Endothelial cell of umbilical vein (primary cell): ENCODE measurements at regions not wholly inside any gene's neighbourhood (a gene's known extent, or its start where the extent isn't known, plus 50 kb on each side); places are given as distances from the start of the nearest gene placed in this dataset.

Source experiments
- BruUV-seq: library from RNA; stranded (reverse); fragments of 400-500 nt; replicated peaks from 2 replicates; lab custom pipeline; 2021; lab: Mats Ljungman, UMichigan
- CTCF ChIA-PET: fragments of 300-600, 350-600 bp; sonication (Branson Sonifier 250); formaldehyde crosslinking; loops from one replicate; lab custom pipeline; 2021; ENCODE audit warnings: antibody characterized with exemption, inconsistent platforms; lab: Charles Lee
- POLR2A ChIA-PET: fragments of 300-600, 350-600 bp; sonication (Branson Sonifier 250); formaldehyde crosslinking; loops from one replicate; lab custom pipeline; 2021; ENCODE audit warnings: antibody characterized with exemption, inconsistent platforms; lab: Charles Lee
- DNase-seq: peaks from one replicate; pipeline ENCODE4 v3.0.0-alpha.2; 2011; ENCODE audit warnings: low read depth, low spot score
- FAIRE-seq: peaks from 2 replicates; lab custom pipeline; 2011; peaks lifted over from hg19 to GRCh38; lab: Jason Lieb, UNC
- H2AFZ ChIP-seq: 2 replicates; pipeline ENCODE4 v1.6.0; 2012; ENCODE audit warnings: low read depth, low read length, control low read depth, inconsistent platforms
- H3K27ac ChIP-seq: 2 replicates; pipeline ENCODE4 v1.5.1; 2011; ENCODE audit warnings: low read depth, mild to moderate bottlenecking, control low read depth, low read length, moderate library complexity; ENCODE audit not compliant: insufficient read depth
- H3K27me3 ChIP-seq, 2 experiments: 2 replicates each; pipeline versions ENCODE4 v1.6.0 to v1.6.1; 2011; ENCODE audit warnings: low read length in 2 of 2, mixed read lengths in 1 of 2; ENCODE audit not compliant: control insufficient read depth in 2 of 2, insufficient read depth in 2 of 2
- H3K36me3 ChIP-seq, 2 experiments: 2 replicates in 1 of 2; 3 replicates in 1 of 2; pipeline ENCODE4 v1.5.1; 2011; ENCODE audit warnings: low read length in 2 of 2, mild to moderate bottlenecking in 1 of 2, moderate library complexity in 1 of 2; ENCODE audit not compliant: control insufficient read depth in 2 of 2, insufficient read depth in 2 of 2; ENCODE audit errors: extremely low read depth in 1 of 2
- H3K4me1 ChIP-seq: 3 replicates; pipeline ENCODE4 v1.5.1; 2011; ENCODE audit warnings: mild to moderate bottlenecking, low read length; ENCODE audit not compliant: control insufficient read depth, insufficient read depth; ENCODE audit errors: extremely low read depth
- H3K4me2 ChIP-seq: 2 replicates; pipeline ENCODE4 v1.6.1; 2011; ENCODE audit warnings: low read length, control low read depth, mixed read lengths; ENCODE audit not compliant: insufficient read depth
- H3K4me3 ChIP-seq, 3 experiments: fragments of 200-600 bp in 1 of 3; sonication (generic), shearing (Covaris generic) in 1 of 3; replicated peaks in 1 of 3; 2 replicates each; pipeline ENCODE4 v1.5.1; 2011 to 2016; ENCODE audit warnings: control low read depth in 3 of 3, low read length in 3 of 3, mild to moderate bottlenecking in 2 of 3, inconsistent platforms in 1 of 3, low read depth in 1 of 3, moderate library complexity in 1 of 3; ENCODE audit not compliant: insufficient read depth in 1 of 3
- H3K79me2 ChIP-seq: 2 replicates; pipeline ENCODE4 v1.6.0; 2012; ENCODE audit warnings: low read length, inconsistent platforms; ENCODE audit not compliant: control insufficient read depth, insufficient read depth
- H3K9ac ChIP-seq: replicated peaks from 2 replicates; pipeline ENCODE3; 2011; ENCODE audit warnings: low read length, control low read depth; ENCODE audit not compliant: insufficient read depth; ENCODE audit errors: extremely low read depth
- H3K9me1 ChIP-seq: replicated peaks from 3 replicates; pipeline ENCODE4 v1.6.0; 2011; ENCODE audit warnings: mild to moderate bottlenecking, low read length; ENCODE audit not compliant: control insufficient read depth, insufficient read depth; ENCODE audit errors: extremely low read depth
- H3K9me3 ChIP-seq: replicated peaks from 2 replicates; pipeline ENCODE4 v1.5.1; 2012; ENCODE audit warnings: low read length, inconsistent platforms; ENCODE audit not compliant: control insufficient read depth, insufficient read depth
- H4K20me1 ChIP-seq: replicated peaks from 2 replicates; pipeline ENCODE3; 2011; ENCODE audit warnings: mild to moderate bottlenecking, low read length; ENCODE audit not compliant: control insufficient read depth, insufficient read depth; ENCODE audit errors: extremely low read depth
- CTCF ChIP-seq, 2 donors: IDR thresholded peaks; 1 replicate in 1 of 2; 2 replicates in 1 of 2; pipeline ENCODE4 v1.5.1; 2011; ENCODE audit warnings: low read length in 2 of 2, mild to moderate bottlenecking in 2 of 2, moderate library complexity in 2 of 2, control low read depth in 1 of 2, inconsistent platforms in 1 of 2, low read depth in 1 of 2; ENCODE audit not compliant: insufficient read depth in 1 of 2; ENCODE audit errors: extremely low read depth in 1 of 2
- EZH2 ChIP-seq: IDR thresholded peaks from 2 replicates; pipeline ENCODE4 v1.6.1; 2012; ENCODE audit warnings: borderline replicate concordance, low read depth, mild to moderate bottlenecking, moderate library complexity, low read length, inconsistent platforms; ENCODE audit not compliant: severe bottlenecking
- FOS ChIP-seq: IDR thresholded peaks from 2 replicates; pipeline ENCODE4 v1.6.1; 2011; ENCODE audit warnings: mild to moderate bottlenecking, low read length, moderate library complexity, borderline replicate concordance; ENCODE audit not compliant: insufficient read depth
- GATA2 ChIP-seq: IDR thresholded peaks from 2 replicates; pipeline ENCODE4 v1.7.0; 2011; ENCODE audit warnings: low read depth, mild to moderate bottlenecking, moderate library complexity, mixed read lengths, low read length; ENCODE audit not compliant: insufficient read length, insufficient read depth
- JUN ChIP-seq: IDR thresholded peaks from 2 replicates; pipeline ENCODE4 v1.6.1; 2011; ENCODE audit warnings: borderline replicate concordance, low read depth; ENCODE audit not compliant: insufficient read length, insufficient read depth
- MYC ChIP-seq: IDR thresholded peaks from one replicate; pipeline ENCODE4 v1.6.1; 2011; ENCODE audit warnings: mild to moderate bottlenecking, low read depth, low read length
- POLR2A ChIP-seq: IDR thresholded peaks from 2 replicates; pipeline ENCODE4 v1.6.1; 2012; ENCODE audit warnings: low read depth, mild to moderate bottlenecking, control low read depth, low read length
- POLR2AphosphoS5 ChIP-seq: IDR thresholded peaks from 2 replicates; pipeline ENCODE4 v1.6.1; 2012; ENCODE audit warnings: low read depth, mild to moderate bottlenecking, control low read depth, low read length, moderate library complexity; ENCODE audit not compliant: insufficient read depth
- dilution Hi-C: fragments of 300-500 bp; cut with MboI; formaldehyde crosslinking; loops from one replicate; pipeline ENCODE4 v1.15.0; 2019; ENCODE audit warnings: low sequenced_read_pairs; ENCODE audit not compliant: extremely low pct_ligation_motif_present
- intact Hi-C: fragments of 100-400 bp; cut with micrococcal nuclease; formaldehyde crosslinking; loops from one replicate; pipeline ENCODE4 v1.10.0; 2022
- TF ChIP-seq, protein P1 (sequence below): IDR thresholded peaks from 2 replicates; pipeline ENCODE4 v1.6.1; 2011; ENCODE audit not compliant: insufficient read depth, insufficient read length

DNA sequence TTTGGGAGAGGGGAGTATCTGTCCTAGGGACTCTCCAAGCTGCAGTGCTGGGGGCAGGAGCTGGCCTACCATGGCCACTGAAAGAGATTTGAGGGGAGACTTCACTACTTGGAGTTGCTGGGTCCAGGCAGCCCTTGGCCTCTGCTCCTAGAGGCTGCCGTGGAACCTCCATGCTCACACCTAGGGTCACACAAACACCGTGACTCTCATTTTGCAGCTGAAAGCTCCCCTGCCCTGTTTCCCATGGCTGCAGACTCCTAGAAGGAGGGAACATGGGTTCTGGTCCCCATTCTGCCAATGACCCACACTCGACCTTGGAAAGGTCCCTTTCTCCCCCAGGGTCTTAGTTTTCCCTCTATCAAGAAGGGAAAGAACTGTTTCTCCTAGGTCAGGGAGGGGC lies 147.1 kb upstream of the PPP1R26 start:
- Histone ChIP-seq H3K27me3 (no peaks in the 10 kb centered on the region), H2AFZ (no peak overlapping the region), H3K9me1 (no peaks in the 10 kb centered on the region), H3K36me3 (no peaks in the 10 kb centered on the region), H3K4me3 (no peak overlapping the region), H4K20me1 (no peaks in the 10 kb centered on the region), H3K9me3 (no peaks in the 10 kb centered on the region), H3K79me2 (no peaks in the 10 kb centered on the region), H3K9ac (no peak overlapping the region), H3K4me2 (no peak overlapping the region), H3K4me1 (no peaks in the 10 kb centered on the region), H3K27ac (no peak overlapping the region)
- FAIRE-seq (no peak), DNase-seq (no peak)
- dilution Hi-C loops = no loop called here
- POLR2A ChIA-PET = no interaction called here
- TF ChIP-seq MYC (no peak), POLR2AphosphoS5 (no peak), POLR2A (no peak), JUN (no peak), CTCF (IDR thresholded peaks at IDR 0.05; ENCODE audit: extremely low read depth in 1 of 2, insufficient read depth in 1 of 2, low read depth in 1 of 2, low read length in 2 of 2) (no peak), GATA2 (no peak), FOS (no peak), EZH2 (no peak)
- TF ChIP-seq, protein P1, sequence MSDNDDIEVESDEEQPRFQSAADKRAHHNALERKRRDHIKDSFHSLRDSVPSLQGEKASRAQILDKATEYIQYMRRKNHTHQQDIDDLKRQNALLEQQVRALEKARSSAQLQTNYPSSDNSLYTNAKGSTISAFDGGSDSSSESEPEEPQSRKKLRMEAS = no peak
- no TSS peak for BruUV-seq
- intact Hi-C loops = no loop called here
- CTCF ChIA-PET = no interaction called here
